HG02840 (cell line): ENCODE measurements at regions not wholly inside any gene's neighbourhood (a gene's known extent, or its start where the extent isn't known, plus 50 kb on each side); places are given as distances from the start of the nearest gene placed in this dataset.

Source experiments
- ATAC-seq: cut with Tn5 transposase; IDR thresholded peaks from one replicate; pipeline ENCODE4 v1.9.1; 2021; ENCODE audit warnings: mild to moderate bottlenecking, moderate library complexity, moderate number of reproducible peaks; ENCODE audit not compliant: unreplicated experiment, low FRiP score

- no peak for ATAC-seq
Measured at GRCh38 chr4:130110770-130111169, 1014.8 kb downstream of the C4orf33 start.

- no peak for ATAC-seq
Measured at GRCh38 chr4:130124066-130124465, 1028.1 kb downstream of the C4orf33 start.

- ATAC-seq = no peak
Measured at GRCh38 chr4:130125467-130125866, 1029.5 kb downstream of the C4orf33 start.

- no peak for ATAC-seq
Measured at GRCh38 chr4:130127297-130127696, 1031.3 kb downstream of the C4orf33 start.

- ATAC-seq = no peak
Measured at GRCh38 chr4:130131536-130131935, 1035.6 kb downstream of the C4orf33 start.

GRCh38 chr4:130141651-130142050, 1045.7 kb downstream of the C4orf33 start:
- no peak for ATAC-seq

GRCh38 chr4:130143656-130144055, 1047.7 kb downstream of the C4orf33 start:
- ATAC-seq = no peak

GRCh38 chr4:130146773-130147172, 1050.8 kb downstream of the C4orf33 start:
- no peak for ATAC-seq

- ATAC-seq = no peak
Measured at GRCh38 chr4:130147641-130148040, 1051.7 kb downstream of the C4orf33 start.

GRCh38 chr4:130154901-130155300, 1058.9 kb downstream of the C4orf33 start:
- no peak for ATAC-seq

GRCh38 chr4:130163701-130164100, 1067.7 kb downstream of the C4orf33 start:
- ATAC-seq = no peak

- no peak for ATAC-seq
Measured at GRCh38 chr4:130165381-130165780, 1069.4 kb downstream of the C4orf33 start.

GRCh38 chr4:130172156-130172555, 1076.2 kb downstream of the C4orf33 start:
- ATAC-seq = no peak

GRCh38 chr4:130178106-130178505, 1082.2 kb downstream of the C4orf33 start:
- no peak for ATAC-seq

- no peak for ATAC-seq
Measured at GRCh38 chr4:130183096-130183495, 1087.1 kb downstream of the C4orf33 start.

- ATAC-seq = no peak
Measured at GRCh38 chr4:130183766-130184165, 1087.8 kb downstream of the C4orf33 start.

- no peak for ATAC-seq
Measured at GRCh38 chr4:130185123-130185522, 1089.2 kb downstream of the C4orf33 start.

GRCh38 chr4:130186931-130187330, 1091.0 kb downstream of the C4orf33 start:
- ATAC-seq = no peak

- no peak for ATAC-seq
Measured at GRCh38 chr4:130187587-130187986, 1091.6 kb downstream of the C4orf33 start.

- no peak for ATAC-seq
Measured at GRCh38 chr4:130192787-130193186, 1096.8 kb downstream of the C4orf33 start.

- ATAC-seq = no peak
Measured at GRCh38 chr4:130197946-130198345, 1102.0 kb downstream of the C4orf33 start.

- no peak for ATAC-seq
Measured at GRCh38 chr4:130203571-130203970, 1107.6 kb downstream of the C4orf33 start.

- no peak for ATAC-seq
Measured at GRCh38 chr4:130210864-130211263, 1114.9 kb downstream of the C4orf33 start.
